Endothelial cell of umbilical vein (primary cell): ENCODE measurements at regions not wholly inside any gene's neighbourhood (a gene's known extent, or its start where the extent isn't known, plus 50 kb on each side); places are given as distances from the start of the nearest gene placed in this dataset.

ENCODE experiments used
- BruUV-seq: library from RNA; stranded (reverse); fragments of 400-500 nt; replicated peaks from 2 replicates; lab custom pipeline; 2021; lab: Mats Ljungman, UMichigan
- CTCF ChIA-PET: fragments of 300-600, 350-600 bp; sonication (Branson Sonifier 250); formaldehyde crosslinking; loops from one replicate; lab custom pipeline; 2021; ENCODE audit warnings: antibody characterized with exemption, inconsistent platforms; lab: Charles Lee
- POLR2A ChIA-PET: fragments of 300-600, 350-600 bp; sonication (Branson Sonifier 250); formaldehyde crosslinking; loops from one replicate; lab custom pipeline; 2021; ENCODE audit warnings: antibody characterized with exemption, inconsistent platforms; lab: Charles Lee
- DNase-seq: peaks from one replicate; pipeline ENCODE4 v3.0.0-alpha.2; 2011; ENCODE audit warnings: low read depth, low spot score
- FAIRE-seq: peaks from 2 replicates; lab custom pipeline; 2011; peaks lifted over from hg19 to GRCh38; lab: Jason Lieb, UNC
- H2AFZ ChIP-seq: 2 replicates; pipeline ENCODE4 v1.6.0; 2012; ENCODE audit warnings: low read depth, low read length, control low read depth, inconsistent platforms
- H3K27ac ChIP-seq: 2 replicates; pipeline ENCODE4 v1.5.1; 2011; ENCODE audit warnings: low read depth, mild to moderate bottlenecking, control low read depth, low read length, moderate library complexity; ENCODE audit not compliant: insufficient read depth
- H3K27me3 ChIP-seq, 2 experiments: 2 replicates each; pipeline versions ENCODE4 v1.6.0 to v1.6.1; 2011; ENCODE audit warnings: low read length in 2 of 2, mixed read lengths in 1 of 2; ENCODE audit not compliant: control insufficient read depth in 2 of 2, insufficient read depth in 2 of 2
- H3K36me3 ChIP-seq, 2 experiments: 2 replicates in 1 of 2; 3 replicates in 1 of 2; pipeline ENCODE4 v1.5.1; 2011; ENCODE audit warnings: low read length in 2 of 2, mild to moderate bottlenecking in 1 of 2, moderate library complexity in 1 of 2; ENCODE audit not compliant: control insufficient read depth in 2 of 2, insufficient read depth in 2 of 2; ENCODE audit errors: extremely low read depth in 1 of 2
- H3K4me1 ChIP-seq: 3 replicates; pipeline ENCODE4 v1.5.1; 2011; ENCODE audit warnings: mild to moderate bottlenecking, low read length; ENCODE audit not compliant: control insufficient read depth, insufficient read depth; ENCODE audit errors: extremely low read depth
- H3K4me2 ChIP-seq: 2 replicates; pipeline ENCODE4 v1.6.1; 2011; ENCODE audit warnings: low read length, control low read depth, mixed read lengths; ENCODE audit not compliant: insufficient read depth
- H3K4me3 ChIP-seq, 3 experiments: fragments of 200-600 bp in 1 of 3; sonication (generic), shearing (Covaris generic) in 1 of 3; replicated peaks in 1 of 3; 2 replicates each; pipeline ENCODE4 v1.5.1; 2011 to 2016; ENCODE audit warnings: control low read depth in 3 of 3, low read length in 3 of 3, mild to moderate bottlenecking in 2 of 3, inconsistent platforms in 1 of 3, low read depth in 1 of 3, moderate library complexity in 1 of 3; ENCODE audit not compliant: insufficient read depth in 1 of 3
- H3K79me2 ChIP-seq: 2 replicates; pipeline ENCODE4 v1.6.0; 2012; ENCODE audit warnings: low read length, inconsistent platforms; ENCODE audit not compliant: control insufficient read depth, insufficient read depth
- H3K9ac ChIP-seq: replicated peaks from 2 replicates; pipeline ENCODE3; 2011; ENCODE audit warnings: low read length, control low read depth; ENCODE audit not compliant: insufficient read depth; ENCODE audit errors: extremely low read depth
- H3K9me1 ChIP-seq: replicated peaks from 3 replicates; pipeline ENCODE4 v1.6.0; 2011; ENCODE audit warnings: mild to moderate bottlenecking, low read length; ENCODE audit not compliant: control insufficient read depth, insufficient read depth; ENCODE audit errors: extremely low read depth
- H3K9me3 ChIP-seq: replicated peaks from 2 replicates; pipeline ENCODE4 v1.5.1; 2012; ENCODE audit warnings: low read length, inconsistent platforms; ENCODE audit not compliant: control insufficient read depth, insufficient read depth
- H4K20me1 ChIP-seq: replicated peaks from 2 replicates; pipeline ENCODE3; 2011; ENCODE audit warnings: mild to moderate bottlenecking, low read length; ENCODE audit not compliant: control insufficient read depth, insufficient read depth; ENCODE audit errors: extremely low read depth
- CTCF ChIP-seq, 2 donors: IDR thresholded peaks; 1 replicate in 1 of 2; 2 replicates in 1 of 2; pipeline ENCODE4 v1.5.1; 2011; ENCODE audit warnings: low read length in 2 of 2, mild to moderate bottlenecking in 2 of 2, moderate library complexity in 2 of 2, control low read depth in 1 of 2, inconsistent platforms in 1 of 2, low read depth in 1 of 2; ENCODE audit not compliant: insufficient read depth in 1 of 2; ENCODE audit errors: extremely low read depth in 1 of 2
- EZH2 ChIP-seq: IDR thresholded peaks from 2 replicates; pipeline ENCODE4 v1.6.1; 2012; ENCODE audit warnings: borderline replicate concordance, low read depth, mild to moderate bottlenecking, moderate library complexity, low read length, inconsistent platforms; ENCODE audit not compliant: severe bottlenecking
- FOS ChIP-seq: IDR thresholded peaks from 2 replicates; pipeline ENCODE4 v1.6.1; 2011; ENCODE audit warnings: mild to moderate bottlenecking, low read length, moderate library complexity, borderline replicate concordance; ENCODE audit not compliant: insufficient read depth
- GATA2 ChIP-seq: IDR thresholded peaks from 2 replicates; pipeline ENCODE4 v1.7.0; 2011; ENCODE audit warnings: low read depth, mild to moderate bottlenecking, moderate library complexity, mixed read lengths, low read length; ENCODE audit not compliant: insufficient read length, insufficient read depth
- JUN ChIP-seq: IDR thresholded peaks from 2 replicates; pipeline ENCODE4 v1.6.1; 2011; ENCODE audit warnings: borderline replicate concordance, low read depth; ENCODE audit not compliant: insufficient read length, insufficient read depth
- MAX ChIP-seq: IDR thresholded peaks from 2 replicates; pipeline ENCODE4 v1.6.1; 2011; ENCODE audit not compliant: insufficient read depth, insufficient read length
- MYC ChIP-seq: IDR thresholded peaks from one replicate; pipeline ENCODE4 v1.6.1; 2011; ENCODE audit warnings: mild to moderate bottlenecking, low read depth, low read length
- POLR2A ChIP-seq: IDR thresholded peaks from 2 replicates; pipeline ENCODE4 v1.6.1; 2012; ENCODE audit warnings: low read depth, mild to moderate bottlenecking, control low read depth, low read length
- POLR2AphosphoS5 ChIP-seq: IDR thresholded peaks from 2 replicates; pipeline ENCODE4 v1.6.1; 2012; ENCODE audit warnings: low read depth, mild to moderate bottlenecking, control low read depth, low read length, moderate library complexity; ENCODE audit not compliant: insufficient read depth
- dilution Hi-C: fragments of 300-500 bp; cut with MboI; formaldehyde crosslinking; loops from one replicate; pipeline ENCODE4 v1.15.0; 2019; ENCODE audit warnings: low sequenced_read_pairs; ENCODE audit not compliant: extremely low pct_ligation_motif_present
- intact Hi-C: fragments of 100-400 bp; cut with micrococcal nuclease; formaldehyde crosslinking; loops from one replicate; pipeline ENCODE4 v1.10.0; 2022

GRCh38 chr1:188371295-188371806 lies 1542.6 kb downstream of the PLA2G4A start:
- TF ChIP-seq FOS (peak; percentile 59), GATA2 (peak; percentile 74), EZH2 (no peak)
- no peak overlapping the region for H2AFZ ChIP-seq
- H3K4me3 ChIP-seq, result no peak overlapping the region
- no peak overlapping the region for H3K4me2 ChIP-seq
- CTCF ChIA-PET, result no interaction called here
- no peak overlapping the region for H3K27ac ChIP-seq
- no TSS peak for BruUV-seq
- no peaks in the 10 kb centered on the region for H3K9me3 ChIP-seq
- intact Hi-C loops (no loop called here), dilution Hi-C loops (no loop called here)
- no peaks in the 10 kb centered on the region for H3K27me3 ChIP-seq
- H3K9ac ChIP-seq, result no peak overlapping the region
- DNase-seq (peak; percentile 51), FAIRE-seq (no peak)
- H3K79me2 ChIP-seq, result no peaks in the 10 kb centered on the region
- no peaks in the 10 kb centered on the region for H4K20me1 ChIP-seq
- POLR2A ChIA-PET, result no interaction called here
- H3K36me3 ChIP-seq, result no peaks in the 10 kb centered on the region
- peaks cover 11% of the 10 kb centered on the region for H3K4me1 ChIP-seq
- no peaks in the 10 kb centered on the region for H3K9me1 ChIP-seq

- DNase-seq (no peak), FAIRE-seq (no peak)
- no peak for TF ChIP-seq POLR2AphosphoS5
- TF ChIP-seq MYC, result no peak
- TF ChIP-seq MAX, result no peak
- no peak for TF ChIP-seq GATA2
- no peak for TF ChIP-seq FOS
- TF ChIP-seq CTCF (IDR thresholded peaks at IDR 0.05; ENCODE audit: extremely low read depth in 1 of 2, insufficient read depth in 1 of 2, low read depth in 1 of 2, low read length in 2 of 2), result no peak
- no peak for TF ChIP-seq EZH2
- no peak for TF ChIP-seq JUN
- TF ChIP-seq POLR2A, result no peak
- Histone ChIP-seq H3K4me2 (no peak overlapping the region), H3K4me3 (no peak overlapping the region), H2AFZ (no peak overlapping the region), H3K79me2 (no peaks in the 10 kb centered on the region), H3K27ac (no peak overlapping the region), H3K27me3 (no peaks in the 10 kb centered on the region), H3K36me3 (no peaks in the 10 kb centered on the region), H3K9ac (no peak overlapping the region), H4K20me1 (no peaks in the 10 kb centered on the region), H3K9me3 (no peaks in the 10 kb centered on the region), H3K4me1 (peaks cover 11% of the 10 kb centered on the region), H3K9me1 (no peaks in the 10 kb centered on the region)
- dilution Hi-C loops, result no loop called here
- intact Hi-C loops, result no loop called here
- ChIA-PET CTCF (no interaction called here), POLR2A (no interaction called here)
- BruUV-seq, result no TSS peak
Measured at GRCh38 chr1:188372821-188373220, 1544.1 kb downstream of the PLA2G4A start.
